IMR-90 (cell line): ENCODE measurements at regions not wholly inside any gene's neighbourhood (a gene's known extent, or its start where the extent isn't known, plus 50 kb on each side); places are given as distances from the start of the nearest gene placed in this dataset.

ENCODE experiments used
- ATAC-seq: fragments of 200-7000 bp; cut with Tn5 transposase; 2 replicates; pipeline ENCODE4 v1.9.1; 2020; ENCODE audit warnings: low read depth, mild to moderate bottlenecking, moderate library complexity
- BruUV-seq: library from RNA; stranded (reverse); fragments of 400-500 nt; replicated peaks from 2 replicates; lab custom pipeline; 2021; lab: Mats Ljungman, UMichigan
- CTCF ChIA-PET: fragments of 300-600 bp; formaldehyde crosslinking; extraction: SDS; loops from one replicate; lab custom pipeline; 2021; ENCODE audit warnings: antibody characterized with exemption; lab: Yijun Ruan, JAX
- POLR2A ChIA-PET: fragments of 300-600 bp; sonication (Branson Sonifier 250); formaldehyde crosslinking; loops from one replicate; lab custom pipeline; 2022; ENCODE audit warnings: antibody characterized with exemption; ENCODE audit not compliant: unreplicated experiment; lab: Charles Lee
- DNase-seq: peaks from one replicate; pipeline ENCODE4 v3.0.0; 2013
- H2AFZ ChIP-seq: replicated peaks from 2 replicates; pipeline ENCODE3; 2013; ENCODE audit warnings: low read length, mild to moderate bottlenecking; ENCODE audit not compliant: poor library complexity
- H2AK5ac ChIP-seq: 2 replicates; pipeline ENCODE4 v1.6.1; 2013; ENCODE audit warnings: low read depth, low read length, inconsistent platforms
- H2AK9ac ChIP-seq: replicated peaks from 2 replicates; pipeline ENCODE3; 2013; ENCODE audit warnings: mild to moderate bottlenecking, low read depth, low read length, moderate library complexity; ENCODE audit not compliant: poor library complexity
- H2BK120ac ChIP-seq: 2 replicates; pipeline ENCODE4 v1.6.1; 2013; ENCODE audit warnings: low read depth, low read length, inconsistent platforms
- H2BK15ac ChIP-seq: 3 replicates; pipeline ENCODE4 v1.6.1; 2013; ENCODE audit warnings: low read depth, low read length, inconsistent platforms
- H2BK20ac ChIP-seq: 2 replicates; pipeline ENCODE4 v1.6.1; 2013; ENCODE audit warnings: low read depth, mild to moderate bottlenecking, inconsistent platforms, low read length, moderate library complexity
- H2BK5ac ChIP-seq: 2 replicates; pipeline ENCODE4 v1.6.1; 2013; ENCODE audit warnings: mild to moderate bottlenecking, low read depth, low read length, inconsistent platforms; ENCODE audit not compliant: poor library complexity, severe bottlenecking
- H3K14ac ChIP-seq: replicated peaks from 2 replicates; pipeline ENCODE4 v1.6.1; 2013; ENCODE audit warnings: low read depth, low read length, inconsistent platforms
- H3K18ac ChIP-seq: 2 replicates; pipeline ENCODE4 v1.6.1; 2013; ENCODE audit warnings: low read depth, low read length, control low read depth
- H3K23ac ChIP-seq: 2 replicates; pipeline ENCODE4 v1.6.1; 2013; ENCODE audit warnings: low read depth, low read length, inconsistent platforms
- H3K27ac ChIP-seq: 2 replicates; pipeline ENCODE4 v1.5.1; 2013; ENCODE audit warnings: mild to moderate bottlenecking, control low read depth, low read length; ENCODE audit not compliant: insufficient read depth
- H3K27me3 ChIP-seq: 2 replicates; pipeline ENCODE4 v1.6.1; 2013; ENCODE audit warnings: low read length; ENCODE audit not compliant: control insufficient read depth, insufficient read depth
- H3K36me3 ChIP-seq: 2 replicates; pipeline ENCODE4 v1.6.1; 2013; ENCODE audit warnings: low read length, mixed read lengths; ENCODE audit not compliant: control insufficient read depth, insufficient read depth
- H3K4ac ChIP-seq: 2 replicates; pipeline ENCODE4 v1.6.1; 2013; ENCODE audit warnings: low read depth, low read length, inconsistent platforms
- H3K4me1 ChIP-seq: 2 replicates; pipeline ENCODE4 v1.6.1; 2013; ENCODE audit warnings: low read length, mixed read lengths; ENCODE audit not compliant: control insufficient read depth, insufficient read depth
- H3K4me2 ChIP-seq: 2 replicates; pipeline ENCODE4 v1.6.1; 2013; ENCODE audit warnings: low read depth, mild to moderate bottlenecking, control low read depth, low read length, moderate library complexity
- H3K4me3 ChIP-seq: 2 replicates; pipeline ENCODE4 v1.5.1; 2013; ENCODE audit warnings: low read depth, mild to moderate bottlenecking, control low read depth, low read length, moderate library complexity; ENCODE audit not compliant: insufficient read depth
- H3K56ac ChIP-seq: 2 replicates; pipeline ENCODE4 v1.6.1; 2013; ENCODE audit warnings: low read length, inconsistent platforms; ENCODE audit not compliant: insufficient read depth; ENCODE audit errors: extremely low read depth
- H3K79me1 ChIP-seq, 2 experiments: 2 replicates each; pipeline ENCODE4 v1.6.1; 2013; ENCODE audit warnings: low read length in 2 of 2, inconsistent platforms in 1 of 2, low read depth in 1 of 2
- H3K9ac ChIP-seq: 2 replicates; pipeline ENCODE4 v1.6.1; 2013; ENCODE audit warnings: low read depth, low read length, control low read depth
- H3K9me1 ChIP-seq: 2 replicates; pipeline ENCODE4 v1.6.1; 2013; ENCODE audit warnings: low read length, inconsistent platforms; ENCODE audit not compliant: insufficient read depth
- H3K9me3 ChIP-seq: 2 replicates; pipeline ENCODE4 v1.6.1; 2013; ENCODE audit warnings: low read length; ENCODE audit not compliant: control insufficient read depth, insufficient read depth
- H4K20me1 ChIP-seq: 2 replicates; pipeline ENCODE4 v1.6.1; 2013; ENCODE audit warnings: low read length, inconsistent platforms; ENCODE audit not compliant: insufficient read depth
- H4K5ac ChIP-seq: 2 replicates; pipeline ENCODE4 v1.6.1; 2013; ENCODE audit warnings: mild to moderate bottlenecking, low read depth, low read length, control low read depth
- H4K8ac ChIP-seq, 2 experiments: 2 replicates each; pipeline ENCODE4 v1.6.1; 2013; ENCODE audit warnings: low read depth in 2 of 2, low read length in 2 of 2, control low read depth in 1 of 2, inconsistent platforms in 1 of 2
- H4K91ac ChIP-seq: 2 replicates; pipeline ENCODE4 v1.6.1; 2013; ENCODE audit warnings: low read depth, low read length, inconsistent platforms; ENCODE audit not compliant: insufficient read depth
- BHLHE40 ChIP-seq: fragments of 150-350 bp; IDR thresholded peaks from 2 replicates; pipeline ENCODE4 v1.6.1; 2016; ENCODE audit warnings: mild to moderate bottlenecking, low read depth, low read length
- CEBPB ChIP-seq: IDR thresholded peaks from 2 replicates; pipeline ENCODE4 v1.6.1; 2012; ENCODE audit warnings: low read depth, low read length, improper control_type of control experiment
- FOS ChIP-seq: fragments of 150-350 bp; IDR thresholded peaks from 2 replicates; pipeline ENCODE4 v1.6.1; 2016; ENCODE audit warnings: low read depth, low read length
- MAFK ChIP-seq: IDR thresholded peaks from 2 replicates; pipeline ENCODE4 v1.6.1; 2012; ENCODE audit warnings: low read depth, low read length, improper control_type of control experiment
- MAZ ChIP-seq: IDR thresholded peaks from 2 replicates; pipeline ENCODE4 v1.6.1; 2012; ENCODE audit warnings: low read depth, mild to moderate bottlenecking, low read length, improper control_type of control experiment, moderate library complexity, borderline replicate concordance
- POLR2A ChIP-seq: IDR thresholded peaks from 2 replicates; pipeline ENCODE4 v1.6.1; 2012; ENCODE audit warnings: mild to moderate bottlenecking, low read depth, low read length
- RAD21 ChIP-seq: IDR thresholded peaks from 2 replicates; pipeline ENCODE4 v1.6.1; 2012; ENCODE audit warnings: low read length, improper control_type of control experiment
- RFX5 ChIP-seq: IDR thresholded peaks from 2 replicates; pipeline ENCODE4 v1.8.0; 2012; ENCODE audit warnings: low read depth, mild to moderate bottlenecking, low read length, moderate library complexity
- USF2 ChIP-seq: fragments of 150-350 bp; IDR thresholded peaks from 2 replicates; pipeline ENCODE4 v1.6.1; 2017; ENCODE audit warnings: mild to moderate bottlenecking, antibody characterized with exemption, low read length, low read depth
- WGBS, 2 experiments: methylation state at CpG; one replicate each; pipeline versions ENCODE4 v1.1.5 to v1.1.7; 2013; ENCODE audit warnings: missing lambda C conversion rate in 2 of 2; ENCODE audit not compliant: insufficient read length in 1 of 2; ENCODE audit errors: extremely low coverage in 2 of 2; 5-methylcytosine and 5-hydroxymethylcytosine counted together
- dilution Hi-C: fragments of 300-500 bp; cut with HindIII; formaldehyde crosslinking; loops from one replicate; pipeline ENCODE4 v1.14.3; 2018; ENCODE audit warnings: low sequenced_read_pairs; ENCODE audit not compliant: unreplicated experiment
- in situ Hi-C: fragments of 300-500 bp; cut with MboI; formaldehyde crosslinking; loops from 3 replicates; pipeline ENCODE4 v1.14.3; 2019; ENCODE audit warnings: low sequenced_read_pairs, inconsistent platforms, mixed read lengths
- intact Hi-C: fragments of 100-400 bp; cut with micrococcal nuclease; formaldehyde crosslinking; loops from 2 replicates; pipeline ENCODE4 v1.10.0; 2022

GRCh38 chr5:68593211-68593671 is 377.7 kb downstream of the PIK3R1 start:
- H4K91ac ChIP-seq, result no peak overlapping the region
- no peak overlapping the region for H2AK5ac ChIP-seq
- no peak overlapping the region for H2AK9ac ChIP-seq
- H3K18ac ChIP-seq, result no peak overlapping the region
- in situ Hi-C loops (no loop called here), intact Hi-C loops (no loop called here), dilution Hi-C loops (no loop called here)
- no peaks in the 10 kb centered on the region for H3K9me1 ChIP-seq
- H2BK15ac ChIP-seq, result no peak overlapping the region
- H3K36me3 ChIP-seq, result no peaks in the 10 kb centered on the region
- no peak overlapping the region for H3K56ac ChIP-seq
- no CpG with 5 or more reads among the region's 5 CpGs for WGBS, 2 experiments
- TF ChIP-seq CEBPB (no peak), MAZ (no peak), RAD21 (no peak), MAFK (no peak), POLR2A (no peak), FOS (no peak), USF2 (no peak), BHLHE40 (no peak), RFX5 (no peak)
- no peak overlapping the region for H3K27ac ChIP-seq
- no peak overlapping the region for H3K14ac ChIP-seq
- no peaks in the 10 kb centered on the region for H3K79me1 ChIP-seq
- H2BK5ac ChIP-seq, result no peak overlapping the region
- ChIA-PET POLR2A (no interaction called here), CTCF (no interaction called here)
- no peak overlapping the region for H3K9ac ChIP-seq
- no peak overlapping the region for H2BK120ac ChIP-seq
- no peaks in the 10 kb centered on the region for H3K27me3 ChIP-seq
- H2BK20ac ChIP-seq, result no peak overlapping the region
- H4K8ac ChIP-seq, result no peak overlapping the region
- no peaks in the 10 kb centered on the region for H3K4me1 ChIP-seq
- H2AFZ ChIP-seq, result no peak overlapping the region
- BruUV-seq, result no TSS peak
- no peaks in the 10 kb centered on the region; the same call in 1 of the 2 replicates for H3K9me3 ChIP-seq
- no peak for DNase-seq
- H3K4ac ChIP-seq, result no peak overlapping the region
- H3K23ac ChIP-seq, result no peak overlapping the region
- H3K4me2 ChIP-seq, result no peak overlapping the region
- no peak overlapping the region for H4K5ac ChIP-seq
- no peaks in the 10 kb centered on the region for H4K20me1 ChIP-seq
- ATAC-seq, result no peak
- no peak overlapping the region for H3K4me3 ChIP-seq
